ENCODE measurements at regions not wholly inside any gene's neighbourhood (a gene's known extent, or its start where the extent isn't known, plus 50 kb on each side); places are given as distances from the start of the nearest gene placed in this dataset.

DNA sequence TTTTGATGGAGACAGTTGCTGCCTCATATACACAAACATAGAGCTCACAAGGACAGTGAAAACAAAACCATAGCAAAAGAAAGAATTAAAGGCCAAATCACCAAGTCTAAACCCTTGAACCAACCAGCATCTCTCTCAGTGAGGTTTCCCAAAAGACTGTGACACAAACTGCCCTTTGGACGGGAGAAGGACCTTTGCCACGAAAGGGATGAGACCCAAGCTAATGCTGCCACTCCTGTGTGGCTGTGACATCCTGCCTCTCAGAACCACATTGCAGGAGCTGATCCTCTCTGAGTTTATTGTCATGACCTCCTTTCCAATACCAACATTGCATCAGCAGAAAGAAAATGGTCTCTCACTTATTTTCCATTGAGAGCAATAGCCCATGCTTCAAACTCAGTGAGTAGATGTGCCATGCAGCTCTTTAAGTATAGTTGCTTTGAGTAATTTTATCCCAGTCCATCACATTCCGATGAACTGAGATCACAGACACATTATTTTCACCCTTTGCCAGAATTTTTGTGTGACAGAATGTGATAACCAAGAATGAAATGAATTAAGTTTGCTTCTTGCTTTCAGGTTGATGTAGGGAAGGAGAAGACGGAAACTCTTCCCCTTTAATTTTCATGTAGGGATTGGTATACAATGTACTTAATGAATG lies 133.5 kb upstream of the IRS2 start:
- no peak overlapping the region for H3K27ac ChIP-seq (ENCODE audit: low read depth, low read length)
- WGBS, 3 donors = 76 to 89% (median 84%) methylated on average over 4 of the region's 4 CpGs

DNA sequence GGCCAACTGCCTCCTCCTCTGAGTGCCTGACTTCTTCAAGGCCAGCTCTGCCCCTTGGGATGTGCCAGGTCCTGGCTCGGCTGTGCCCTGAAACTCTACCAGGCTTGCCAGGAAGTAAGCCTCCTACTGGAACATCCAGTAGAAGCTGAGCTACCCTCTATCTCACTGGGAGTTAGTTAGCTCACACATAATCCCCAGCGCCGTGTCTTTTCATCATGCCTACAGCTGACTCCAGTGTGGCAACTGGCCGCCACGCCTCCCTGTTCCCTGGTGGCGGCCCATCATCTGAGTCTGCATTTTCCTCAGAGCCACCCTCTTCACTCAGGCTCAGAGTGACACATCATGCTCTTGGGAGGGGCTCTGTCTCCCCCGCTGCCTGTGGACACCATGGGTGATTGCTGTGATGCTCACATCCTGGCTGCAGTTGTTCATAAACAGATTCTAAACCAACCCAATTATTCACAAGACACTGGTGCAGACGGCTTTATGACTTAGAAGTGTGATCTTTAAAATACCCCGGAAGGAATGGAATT lies 131.9 kb upstream of the IRS2 start:
- WGBS, 3 donors = 74 to 82% (median 81%) methylated on average over 9 of the region's 9 CpGs
- no peak overlapping the region for H3K27ac ChIP-seq (ENCODE audit: low read depth, low read length)

DNA sequence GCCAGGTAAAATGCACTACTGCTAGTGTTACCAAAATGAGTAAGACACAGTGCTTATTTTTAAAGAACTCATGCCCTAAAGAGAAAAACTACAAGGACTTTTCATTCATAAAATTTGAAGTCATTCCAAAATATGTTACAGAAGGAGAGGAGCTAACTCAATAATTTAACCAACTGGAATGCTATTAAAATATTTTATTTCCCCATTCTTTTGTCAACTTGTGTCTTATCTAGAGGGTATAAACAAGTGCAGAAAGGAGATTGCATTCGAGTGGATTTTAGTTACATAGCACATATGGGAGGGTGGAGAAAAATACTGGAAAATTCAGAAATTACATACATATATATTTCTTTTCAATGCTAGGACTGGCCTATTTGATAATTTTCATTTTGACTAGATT lies 131.0 kb upstream of the IRS2 start:
- H3K27ac ChIP-seq (ENCODE audit: low read depth, low read length) = no peak overlapping the region

DNA sequence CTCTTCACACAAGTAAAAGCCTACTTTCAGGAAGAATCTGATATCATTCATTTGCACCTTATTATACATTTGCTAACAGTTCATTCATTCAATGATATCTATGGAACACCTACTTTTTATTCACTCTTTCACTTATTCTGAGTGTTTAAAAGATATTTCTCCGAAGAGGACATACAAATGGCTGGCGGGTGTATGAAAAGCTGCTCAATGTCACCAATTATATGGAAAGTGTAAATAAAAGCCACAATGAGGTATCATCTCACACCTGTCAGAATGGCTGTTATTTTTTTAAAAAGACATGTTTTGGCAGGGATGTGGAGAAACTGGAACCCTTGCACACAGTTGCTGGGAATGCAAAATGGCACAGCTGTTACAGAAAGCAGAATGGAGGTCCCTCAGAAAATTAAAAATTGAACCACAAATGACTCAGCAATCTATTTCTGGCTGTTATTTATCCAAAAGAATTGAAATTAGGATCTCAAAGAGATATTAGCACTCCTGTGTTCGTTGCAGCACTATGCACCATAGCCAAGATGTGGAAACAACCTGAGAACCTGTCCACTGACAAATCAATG lies 127.6 kb upstream of the IRS2 start:
- H3K27ac ChIP-seq (ENCODE audit: low read depth, low read length) = no peak overlapping the region
- WGBS, 3 donors = 62 to 76% (median 69%) methylated on average over 3 of the region's 3 CpGs

More for the DNA sequence above, 131.0 kb upstream of the IRS2 start:
- 31 to 55% (median 39%) methylated on average over 1 of the region's 1 CpG for WGBS, 3 donors

GRCh38 chr13:109913186-109913585 lies 126.8 kb upstream of the IRS2 start:
- H3K27ac ChIP-seq (ENCODE audit: low read depth, low read length) = no peak overlapping the region
- WGBS, 3 donors = 64 to 84% (median 81%) methylated on average over 1 of the region's 1 CpG

DNA sequence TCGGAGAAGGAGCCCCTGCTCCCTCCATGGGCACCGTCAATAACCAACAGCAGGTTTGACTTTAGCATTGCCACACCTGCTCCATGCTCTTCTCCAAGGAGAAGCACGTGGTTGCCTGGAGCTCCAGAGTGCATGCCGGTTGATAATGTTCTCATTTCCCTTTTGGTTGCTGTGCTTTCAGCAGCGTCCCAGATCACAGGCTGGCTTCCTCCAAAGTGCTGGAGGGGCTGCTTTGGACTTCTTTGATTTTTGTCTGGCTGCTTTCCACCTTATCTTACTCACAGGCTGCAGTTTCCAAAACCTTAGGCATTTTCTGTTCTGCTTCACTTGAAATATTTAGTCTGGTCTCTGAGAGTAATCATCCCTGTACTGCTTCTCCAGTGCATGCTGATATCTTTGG lies 123.8 kb upstream of the IRS2 start:
- 48 to 67% (median 54%) methylated on average over 5 of the region's 5 CpGs for WGBS, 3 donors
- H3K27ac ChIP-seq (ENCODE audit: low read depth, low read length) = no peak overlapping the region

DNA sequence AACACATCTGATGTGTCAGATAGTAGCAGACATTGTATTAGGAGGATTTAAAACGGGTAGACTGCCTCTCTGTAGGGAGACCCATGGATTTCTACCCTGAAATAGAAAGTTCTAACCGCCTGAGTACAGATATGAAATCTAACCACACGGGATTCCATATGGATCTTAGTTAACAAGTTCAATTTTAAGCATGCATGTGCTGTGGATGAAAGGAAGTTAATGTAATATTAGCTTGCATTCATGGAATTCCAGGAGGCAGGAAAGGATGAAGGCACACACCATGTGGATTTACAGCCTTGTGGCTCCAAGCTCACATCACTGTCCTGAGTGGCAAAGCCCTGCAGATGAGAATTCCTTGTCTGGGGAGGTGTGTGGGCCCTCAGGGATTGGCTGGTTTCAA lies 120.6 kb upstream of the IRS2 start:
- no peak overlapping the region for H3K27ac ChIP-seq (ENCODE audit: low read depth, low read length)
- 29 to 57% (median 52%) methylated on average over 3 of the region's 3 CpGs for WGBS, 3 donors

- WGBS, 3 donors = 55 to 69% (median 64%) methylated on average over 4 of the region's 4 CpGs
- no peak overlapping the region for H3K27ac ChIP-seq (ENCODE audit: low read depth, low read length)
Measured at GRCh38 chr13:109904218-109904617, 117.8 kb upstream of the IRS2 start.

DNA sequence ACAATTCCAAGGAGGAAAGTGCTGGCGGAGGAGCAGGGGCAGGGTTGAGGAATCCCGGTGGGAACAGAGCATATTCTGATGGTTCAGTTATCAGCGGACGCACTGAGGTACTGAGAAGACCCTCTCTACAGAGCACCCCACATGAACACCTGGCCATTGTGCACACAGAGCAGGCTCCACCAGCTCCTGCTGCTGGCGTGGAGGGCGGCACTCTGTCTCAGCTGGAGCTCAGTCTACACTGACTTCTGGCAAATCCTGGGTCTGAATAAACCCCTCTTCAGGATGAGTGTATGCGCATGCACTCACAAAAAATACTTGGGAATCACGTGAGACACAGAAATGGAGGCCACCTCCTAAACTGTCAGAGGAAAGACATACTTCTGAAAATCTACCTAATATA lies 114.4 kb upstream of the IRS2 start:
- 60 to 86% (median 80%) methylated on average over 8 of the region's 8 CpGs for WGBS, 3 donors
- no peak overlapping the region for H3K27ac ChIP-seq (ENCODE audit: low read depth, low read length)

DNA sequence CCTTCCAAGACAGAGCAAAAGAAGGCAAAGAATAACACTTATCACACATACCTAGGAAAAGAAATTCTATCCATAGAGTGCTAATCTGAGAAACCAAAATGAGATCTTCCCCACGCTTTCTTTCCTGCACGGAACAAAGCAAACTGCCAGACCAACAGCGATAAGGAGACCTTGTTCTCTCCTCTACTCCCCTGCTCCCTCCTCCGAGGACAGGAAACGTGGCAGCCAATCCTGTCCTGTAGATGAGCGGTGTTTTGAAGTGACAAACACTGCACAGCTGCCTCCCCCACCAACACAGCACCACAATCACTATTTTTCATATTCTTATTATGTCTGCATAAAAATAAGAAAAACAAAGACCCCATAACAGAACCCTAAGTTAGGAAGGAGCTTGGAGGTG lies 113.9 kb upstream of the IRS2 start:
- 6 to 35% (median 14%) methylated on average over 6 of the region's 6 CpGs for WGBS, 3 donors

GRCh38 chr13:109899748-109900147 lies 113.4 kb upstream of the IRS2 start:
- WGBS, 3 donors = 45 to 58% (median 55%) methylated on average over 2 to 3 of the region's 3 CpGs
- H3K27ac ChIP-seq (ENCODE audit: low read depth, low read length) = no peak overlapping the region

More for the DNA sequence above, 113.9 kb upstream of the IRS2 start:
- no peak overlapping the region for H3K27ac ChIP-seq (ENCODE audit: low read depth, low read length)

GRCh38 chr13:109899316-109899715 lies 112.9 kb upstream of the IRS2 start:
- WGBS, 3 donors = 81 to 90% (median 89%) methylated on average over 3 of the region's 3 CpGs
- no peak overlapping the region for H3K27ac ChIP-seq (ENCODE audit: low read depth, low read length)

- WGBS, 3 donors = 65 to 69% (median 68%) methylated on average over 5 of the region's 5 CpGs
- no peak overlapping the region for H3K27ac ChIP-seq (ENCODE audit: low read depth, low read length)
Measured at GRCh38 chr13:109897988-109898624, 111.7 kb upstream of the IRS2 start.

- WGBS, 3 donors = 96 to 98% (median 96%) methylated on average over 2 of the region's 2 CpGs
- H3K27ac ChIP-seq (ENCODE audit: low read depth, low read length) = no peak overlapping the region
Measured at GRCh38 chr13:109892101-109892500, 105.7 kb upstream of the IRS2 start.

- no peak overlapping the region for H3K27ac ChIP-seq (ENCODE audit: low read depth, low read length)
- WGBS, 3 donors = 82 to 96% (median 88%) methylated on average over 4 of the region's 4 CpGs
Measured at GRCh38 chr13:109885235-109885634, 98.9 kb upstream of the IRS2 start.

- WGBS, 3 donors = 79 to 82% (median 80%) methylated on average over 1 of the region's 1 CpG
- no peak overlapping the region for H3K27ac ChIP-seq (ENCODE audit: low read depth, low read length)
Measured at GRCh38 chr13:109884462-109884861, 98.1 kb upstream of the IRS2 start.

DNA sequence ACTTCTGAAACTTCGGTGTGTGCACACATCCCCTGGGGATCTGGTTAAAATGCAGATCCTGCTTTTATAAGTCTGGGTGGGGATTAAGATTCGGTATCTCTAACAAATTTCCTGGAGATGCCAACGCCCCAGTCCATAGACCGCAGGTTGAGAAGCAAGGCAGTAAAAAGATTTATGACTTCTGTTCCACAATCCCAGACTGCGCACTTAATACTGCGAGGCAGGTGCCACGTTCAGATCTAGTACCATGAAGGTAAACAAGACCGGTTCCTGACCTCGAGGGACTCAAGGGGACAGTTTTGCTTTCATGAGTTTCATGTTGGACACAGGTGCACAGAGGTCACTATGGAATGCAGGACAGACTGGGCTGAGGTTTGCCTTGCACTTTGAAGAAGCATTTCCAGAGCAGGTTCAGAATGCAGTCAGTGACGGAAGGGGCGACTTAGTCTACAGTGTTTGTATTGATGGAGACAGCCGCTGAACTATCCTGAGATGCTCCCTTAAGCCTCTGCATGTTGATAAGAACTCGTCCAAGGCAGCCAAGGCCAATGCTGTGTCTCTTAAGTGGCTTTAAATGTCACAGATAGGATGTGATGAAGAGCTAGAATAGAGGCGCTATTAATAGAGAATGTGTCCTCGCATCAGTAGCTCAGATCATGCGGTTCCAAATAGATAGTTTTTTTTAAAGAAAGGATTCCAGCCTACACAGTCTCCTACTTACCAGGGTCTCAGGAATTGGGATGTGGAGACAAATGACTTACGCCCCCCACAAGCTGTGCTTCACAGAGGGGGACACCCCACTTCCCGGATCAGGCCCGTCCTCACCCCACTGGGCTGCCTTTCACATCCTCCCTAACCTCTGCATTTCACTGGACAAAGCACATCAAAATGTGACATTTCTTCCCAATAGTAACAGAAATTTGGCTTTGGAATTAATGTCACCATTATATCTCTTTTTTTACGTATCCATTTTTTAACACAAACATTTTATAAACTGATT lies 97.1 kb upstream of the IRS2 start:
- H3K27ac ChIP-seq (ENCODE audit: low read depth, low read length) = no peak overlapping the region
- WGBS, 3 donors = 74 to 79% (median 76%) methylated on average over 20 of the region's 20 CpGs

- 77 to 80% (median 77%) methylated on average over 14 of the region's 14 CpGs for WGBS, 3 donors
- no peak overlapping the region for H3K27ac ChIP-seq (ENCODE audit: low read depth, low read length)
Measured at GRCh38 chr13:109881961-109882558, 95.7 kb upstream of the IRS2 start.

Measured in adipose tissue (tissue), 3 donors.